Tibial nerve (tissue), 4 donors: ENCODE measurements at regions not wholly inside any gene's neighbourhood (a gene's known extent, or its start where the extent isn't known, plus 50 kb on each side); places are given as distances from the start of the nearest gene placed in this dataset.

Experiments
- DNase-seq, 2 donors: peaks; one replicate each; pipeline ENCODE4 v3.0.0-alpha.2; 2019; ENCODE audit warnings: low spot score in 2 of 2
- H3K27ac ChIP-seq, 4 donors: fragments of 200-600 bp; sonication (generic) in 3 of 4; one replicate each; pipeline ENCODE4 v1.5.1; 2017 to 2019; ENCODE audit warnings: mild to moderate bottlenecking in 1 of 4
- H3K27me3 ChIP-seq, 2 donors: fragments of 200-600 bp; sonication (generic) in 1 of 2; one replicate each; pipeline versions ENCODE4 v1.5.1 to v1.6.0; 2017 to 2019
- H3K36me3 ChIP-seq, 3 donors: fragments of 200-600 bp; sonication (generic); one replicate each; pipeline ENCODE4 v1.5.1; 2018 to 2019
- H3K4me1 ChIP-seq, 4 donors: fragments of 200-600 bp; sonication (generic) in 3 of 4; one replicate each; pipeline ENCODE4 v1.5.1; 2017 to 2019
- H3K4me3 ChIP-seq, 4 donors: fragments of 200-600 bp; sonication (generic) in 3 of 4; one replicate each; pipeline ENCODE4 v1.5.1; 2017 to 2019; ENCODE audit warnings: mild to moderate bottlenecking in 1 of 4, moderate library complexity in 1 of 4
- H3K9me3 ChIP-seq, 4 donors: fragments of 200-600 bp; sonication (generic) in 3 of 4; one replicate each; pipeline ENCODE4 v1.5.1; 2017 to 2019
- EP300 ChIP-seq, 2 donors: sonication (generic); formaldehyde crosslinking; IDR thresholded peaks; one replicate each; pipeline ENCODE4 v1.6.1; 2017; ENCODE audit warnings: antibody characterized with exemption in 2 of 2, mild to moderate bottlenecking in 1 of 2
- POLR2A ChIP-seq, 2 donors: fragments of 450-650 bp; IDR thresholded peaks; one replicate each; pipeline ENCODE4 v1.6.1; 2017; ENCODE audit warnings: antibody characterized with exemption in 2 of 2, mild to moderate bottlenecking in 2 of 2, moderate library complexity in 2 of 2
- WGBS, 2 donors: methylation state at CpG; one replicate each; pipeline ENCODE4 v1.1.5; 2018; 5-methylcytosine and 5-hydroxymethylcytosine counted together
- TF ChIP-seq, protein P1 (sequence below), 5 experiments: fragments of 200-600 bp in 3 of 5; fragments of 450-650 bp in 2 of 5; sonication (generic) in 3 of 5; IDR thresholded peaks; one replicate each; pipeline ENCODE4 v1.5.1; 2016 to 2019; ENCODE audit warnings: antibody characterized with exemption in 5 of 5, mild to moderate bottlenecking in 3 of 5, moderate library complexity in 2 of 5

- Histone ChIP-seq H3K9me3 (no peaks in the 10 kb centered on the region), H3K27ac (no peak overlapping the region), H3K36me3 (no peaks in the 10 kb centered on the region), H3K4me3 (no peak overlapping the region), H3K27me3 (no peaks in the 10 kb centered on the region), H3K4me1 (no peaks in the 10 kb centered on the region)
- TF ChIP-seq POLR2A (IDR thresholded peaks at IDR 0.05) (no peak), EP300 (IDR thresholded peaks at IDR 0.05) (no peak)
- TF ChIP-seq, protein P1, sequence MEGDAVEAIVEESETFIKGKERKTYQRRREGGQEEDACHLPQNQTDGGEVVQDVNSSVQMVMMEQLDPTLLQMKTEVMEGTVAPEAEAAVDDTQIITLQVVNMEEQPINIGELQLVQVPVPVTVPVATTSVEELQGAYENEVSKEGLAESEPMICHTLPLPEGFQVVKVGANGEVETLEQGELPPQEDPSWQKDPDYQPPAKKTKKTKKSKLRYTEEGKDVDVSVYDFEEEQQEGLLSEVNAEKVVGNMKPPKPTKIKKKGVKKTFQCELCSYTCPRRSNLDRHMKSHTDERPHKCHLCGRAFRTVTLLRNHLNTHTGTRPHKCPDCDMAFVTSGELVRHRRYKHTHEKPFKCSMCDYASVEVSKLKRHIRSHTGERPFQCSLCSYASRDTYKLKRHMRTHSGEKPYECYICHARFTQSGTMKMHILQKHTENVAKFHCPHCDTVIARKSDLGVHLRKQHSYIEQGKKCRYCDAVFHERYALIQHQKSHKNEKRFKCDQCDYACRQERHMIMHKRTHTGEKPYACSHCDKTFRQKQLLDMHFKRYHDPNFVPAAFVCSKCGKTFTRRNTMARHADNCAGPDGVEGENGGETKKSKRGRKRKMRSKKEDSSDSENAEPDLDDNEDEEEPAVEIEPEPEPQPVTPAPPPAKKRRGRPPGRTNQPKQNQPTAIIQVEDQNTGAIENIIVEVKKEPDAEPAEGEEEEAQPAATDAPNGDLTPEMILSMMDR (IDR thresholded peaks at IDR 0.05): no peak
- DNase-seq: no peak
- 83 to 89% methylated on average over 1 to 5 of the region's 9 CpGs for WGBS, 2 donors
Observed at GRCh38 chrX:94871640-94872039, 1197.6 kb downstream of the FAM133A start.

DNA sequence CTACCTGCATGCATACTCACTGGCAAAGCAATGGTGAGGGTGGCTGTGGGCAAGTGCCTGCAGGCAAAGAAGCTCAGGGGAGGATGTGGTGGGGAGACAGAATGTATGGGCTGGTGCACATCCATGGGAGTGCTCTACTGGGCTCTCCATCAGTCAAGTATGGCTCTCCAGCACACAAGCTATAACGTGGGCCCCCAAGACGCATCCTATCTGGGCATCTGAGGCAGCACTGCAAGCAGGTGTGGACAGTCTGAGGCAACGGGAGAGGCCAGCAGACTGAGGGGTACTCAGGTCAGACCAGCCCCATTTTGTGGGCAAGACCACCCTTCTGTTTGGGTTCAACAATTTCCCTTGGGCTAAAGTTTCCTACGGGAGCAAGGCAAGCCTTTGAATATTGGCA lies 1227.8 kb downstream of the FAM133A start:
- WGBS, 2 donors: 80% methylated on average over 4 of the region's 4 CpGs; no CpG with 5 or more reads in 1 of the 2 donors
- Histone ChIP-seq H3K36me3 (no peaks in the 10 kb centered on the region), H3K27me3 (no peaks in the 10 kb centered on the region), H3K4me1 (no peaks in the 10 kb centered on the region), H3K4me3 (no peak overlapping the region), H3K27ac (no peak overlapping the region), H3K9me3 (peaks cover 0 to 6% (median 0%) of the 10 kb centered on the region in 4 donors)
- no peak for TF ChIP-seq EP300 (IDR thresholded peaks at IDR 0.05)
- TF ChIP-seq, protein P1 (IDR thresholded peaks at IDR 0.05): no peak
- TF ChIP-seq POLR2A (IDR thresholded peaks at IDR 0.05): no peak
- DNase-seq: no peak

GRCh38 chrX:94908171-94908570 lies 1234.2 kb downstream of the FAM133A start:
- 50 to 65% methylated on average over 1 to 7 of the region's 7 CpGs for WGBS, 2 donors
- H3K4me1 ChIP-seq: no peaks in the 10 kb centered on the region
- no peaks in the 10 kb centered on the region for H3K36me3 ChIP-seq
- no peak for DNase-seq
- TF ChIP-seq, protein P1 (IDR thresholded peaks at IDR 0.05): no peak
- no peak for TF ChIP-seq POLR2A (IDR thresholded peaks at IDR 0.05)
- no peak for TF ChIP-seq EP300 (IDR thresholded peaks at IDR 0.05)
- H3K4me3 ChIP-seq: no peak overlapping the region
- H3K27me3 ChIP-seq: peaks cover 0 to 4% of the 10 kb centered on the region in 2 donors
- no peak overlapping the region for H3K27ac ChIP-seq
- H3K9me3 ChIP-seq: no peaks in the 10 kb centered on the region

GRCh38 chrX:94908648-94909047 lies 1234.6 kb downstream of the FAM133A start:
- WGBS, 2 donors: 64 to 84% methylated on average over 7 of the region's 7 CpGs
- peaks cover 0 to 4% of the 10 kb centered on the region in 2 donors for H3K27me3 ChIP-seq
- no peak overlapping the region for H3K27ac ChIP-seq
- no peak overlapping the region for H3K4me3 ChIP-seq
- TF ChIP-seq, protein P1 (IDR thresholded peaks at IDR 0.05): no peak
- no peak for TF ChIP-seq EP300 (IDR thresholded peaks at IDR 0.05)
- TF ChIP-seq POLR2A (IDR thresholded peaks at IDR 0.05): no peak
- H3K36me3 ChIP-seq: no peaks in the 10 kb centered on the region
- H3K9me3 ChIP-seq: no peaks in the 10 kb centered on the region
- no peaks in the 10 kb centered on the region for H3K4me1 ChIP-seq
- DNase-seq: no peak

- DNase-seq: no peak
- peaks cover 0 to 4% of the 10 kb centered on the region in 2 donors for H3K27me3 ChIP-seq
- 36 to 88% methylated on average over 1 of the region's 1 CpG for WGBS, 2 donors
- H3K27ac ChIP-seq: no peak overlapping the region
- no peaks in the 10 kb centered on the region for H3K36me3 ChIP-seq
- H3K4me3 ChIP-seq: no peak overlapping the region
- H3K9me3 ChIP-seq: no peaks in the 10 kb centered on the region
- no peaks in the 10 kb centered on the region for H3K4me1 ChIP-seq
- TF ChIP-seq, protein P1 (IDR thresholded peaks at IDR 0.05): no peak
- TF ChIP-seq POLR2A (IDR thresholded peaks at IDR 0.05): no peak
- no peak for TF ChIP-seq EP300 (IDR thresholded peaks at IDR 0.05)
Observed at GRCh38 chrX:94914235-94914634, 1240.2 kb downstream of the FAM133A start.
